ENCODE measurements at regions not wholly inside any gene's neighbourhood (a gene's known extent, or its start where the extent isn't known, plus 50 kb on each side); places are given as distances from the start of the nearest gene placed in this dataset.

- no peak for DNase-seq (ENCODE audit: low spot score)
Measured at GRCh38 chr1:38225745-38226144, 179.2 kb upstream of the POU3F1 start.

DNA sequence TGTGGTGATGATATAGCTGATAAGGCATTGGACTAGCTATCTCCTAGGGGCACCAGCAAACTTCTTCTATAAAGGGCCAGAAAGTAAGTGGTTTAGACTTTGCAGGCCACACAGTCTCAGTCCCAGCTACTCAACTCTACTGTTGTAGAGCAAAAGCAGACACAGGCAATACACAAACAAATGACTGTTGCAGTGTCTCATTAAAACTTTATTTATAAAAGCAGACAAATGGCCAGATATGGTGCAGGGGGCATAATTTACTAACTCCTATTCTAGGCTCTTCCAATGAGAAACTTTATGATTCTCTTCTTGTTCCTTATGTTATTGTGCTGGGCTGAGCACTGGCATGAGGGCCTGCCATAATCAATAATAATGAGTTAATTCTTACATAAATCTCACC lies 176.8 kb upstream of the POU3F1 start:
- no peak for DNase-seq (ENCODE audit: low spot score)

DNA sequence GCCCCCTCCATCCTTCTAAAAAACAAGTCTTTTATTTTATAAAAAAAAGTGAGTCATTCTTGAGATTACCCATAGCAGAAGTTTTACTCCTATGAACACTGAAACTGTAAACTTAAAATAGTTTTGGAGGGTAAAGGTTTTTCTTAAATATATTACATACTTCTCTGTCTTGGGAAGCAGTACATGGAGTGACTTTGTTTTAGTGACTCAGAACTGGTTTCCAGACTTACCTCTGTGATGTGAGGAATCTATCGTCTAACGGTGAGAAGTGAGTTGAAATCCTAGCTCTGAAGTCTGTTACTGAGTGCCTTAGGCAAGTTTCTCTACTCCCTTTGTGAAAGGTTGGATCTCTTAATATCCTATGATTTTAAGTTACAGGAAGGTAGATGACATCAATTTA lies 176.3 kb upstream of the POU3F1 start:
- no peak for DNase-seq (ENCODE audit: low spot score)

- no peak for DNase-seq (ENCODE audit: low spot score)
Measured at GRCh38 chr1:38221006-38221649, 174.5 kb upstream of the POU3F1 start.

DNA sequence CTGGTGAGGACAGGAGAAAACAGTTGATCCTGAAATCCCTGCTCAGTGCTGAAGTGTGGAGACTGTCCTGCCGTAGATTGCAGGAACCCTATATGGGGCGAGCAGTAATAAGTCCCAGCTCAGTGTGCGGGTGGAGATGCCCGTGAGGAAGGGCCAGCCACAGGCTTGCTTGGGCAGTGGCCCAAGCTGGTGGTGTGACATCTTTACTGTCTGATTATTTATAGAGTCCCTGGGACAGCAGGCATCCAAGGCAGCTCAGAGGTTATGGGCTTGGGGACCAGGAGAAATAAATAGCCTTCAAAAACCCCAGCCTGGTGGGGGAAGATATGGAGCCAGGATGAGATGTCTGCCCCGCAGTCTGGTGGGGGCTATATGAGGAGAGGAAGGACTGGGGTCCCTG lies 170.7 kb upstream of the POU3F1 start:
- DNase-seq (ENCODE audit: low spot score) = no peak

DNA sequence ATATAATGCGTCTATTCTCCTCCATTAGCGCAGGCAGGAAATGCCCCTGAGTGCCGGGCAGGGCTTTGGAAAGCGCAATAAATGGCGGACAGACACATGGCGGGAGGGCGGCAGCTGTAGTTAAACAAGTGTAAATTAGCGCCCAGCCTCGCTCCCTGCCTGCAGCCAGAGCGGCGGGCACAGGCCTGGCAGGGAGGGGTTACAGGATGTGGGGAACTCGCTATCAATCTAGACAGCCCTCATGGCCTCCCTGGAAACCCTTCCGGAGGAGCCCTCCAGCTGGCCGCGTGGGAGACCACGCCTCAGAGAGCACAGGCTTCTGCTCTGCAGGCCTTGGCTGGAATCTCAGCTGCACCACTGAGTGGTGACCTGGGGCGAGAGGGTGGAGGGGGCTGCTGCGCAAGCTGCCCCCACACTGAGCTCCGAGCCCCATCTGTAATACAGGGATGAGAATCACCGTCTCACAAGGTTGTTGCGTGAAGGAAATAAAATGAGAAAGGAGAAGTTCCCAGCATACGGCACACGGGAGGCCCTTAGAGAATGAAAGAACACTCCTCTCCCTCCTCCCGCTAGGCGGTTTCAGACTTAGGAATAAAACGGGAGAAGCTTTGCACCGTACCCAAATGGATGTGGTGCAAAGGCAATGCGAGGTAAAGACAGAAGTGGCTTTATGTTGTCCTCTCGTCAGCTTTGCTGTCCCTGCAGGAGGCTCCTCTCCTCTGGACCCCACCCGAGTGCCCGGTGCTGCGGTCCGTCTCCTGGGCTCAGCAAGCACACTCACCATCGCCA lies 167.2 kb upstream of the POU3F1 start:
- no peak for DNase-seq (ENCODE audit: low spot score)

DNA sequence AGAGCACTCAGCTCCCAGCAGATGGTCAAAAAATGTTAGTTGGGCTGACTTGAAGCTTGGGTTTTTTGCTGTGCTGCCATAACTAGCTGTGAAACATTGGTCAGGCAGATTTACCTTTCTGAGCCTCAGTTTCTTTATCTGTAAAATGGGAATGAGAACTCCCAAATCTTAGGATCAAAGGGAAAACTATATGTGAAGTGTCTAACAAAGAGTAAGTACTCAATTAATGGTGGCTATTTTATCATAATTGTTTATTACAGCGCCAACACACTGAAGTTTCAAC lies 164.2 kb upstream of the POU3F1 start:
- no peak for DNase-seq (ENCODE audit: low spot score)

DNA sequence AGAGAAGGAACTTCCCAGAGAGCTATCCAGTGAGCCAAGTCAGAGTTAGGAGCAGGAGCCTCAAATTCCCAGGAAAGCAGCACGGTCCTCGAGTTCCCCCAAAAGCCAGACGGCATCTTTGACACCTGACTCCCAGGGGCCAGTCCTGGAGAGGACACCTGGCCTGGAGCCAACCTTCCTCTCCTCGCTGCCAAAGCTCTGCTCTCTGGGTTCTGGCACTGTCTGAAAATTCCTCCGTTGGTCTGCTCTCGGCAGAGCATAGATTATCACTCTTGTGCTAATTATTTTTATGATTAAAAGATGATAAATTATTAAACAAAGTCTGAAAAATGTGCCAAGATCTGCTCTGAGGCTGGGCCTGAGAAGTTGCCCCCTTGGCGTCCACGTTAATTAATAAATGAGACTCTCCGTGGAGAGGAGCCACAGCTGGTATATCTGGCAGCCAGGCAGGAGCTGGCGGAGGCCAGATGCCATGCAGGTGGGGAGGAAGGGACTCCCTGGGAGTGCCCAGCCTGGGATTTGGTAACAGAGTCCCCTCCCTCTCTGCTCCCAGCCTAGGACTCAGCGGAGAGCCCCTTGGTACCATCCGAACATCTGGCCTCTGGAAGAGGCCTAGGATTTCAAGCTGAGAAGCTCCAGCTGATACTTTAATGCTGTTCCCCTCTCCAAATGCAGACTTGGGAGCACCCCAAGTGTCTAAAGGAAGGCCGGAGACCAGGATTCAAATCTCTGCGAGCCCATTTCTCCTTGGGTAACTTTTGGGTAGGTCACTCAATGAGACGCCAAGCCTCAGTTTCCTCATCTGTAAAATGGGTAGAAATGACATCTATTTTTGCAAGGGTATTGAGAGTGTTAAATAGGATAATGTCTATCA lies 163.7 kb upstream of the POU3F1 start:
- no peak for DNase-seq (ENCODE audit: low spot score)

GRCh38 chr1:38208716-38209632 lies 162.4 kb upstream of the POU3F1 start:
- DNase-seq (ENCODE audit: low spot score) = no peak

DNA sequence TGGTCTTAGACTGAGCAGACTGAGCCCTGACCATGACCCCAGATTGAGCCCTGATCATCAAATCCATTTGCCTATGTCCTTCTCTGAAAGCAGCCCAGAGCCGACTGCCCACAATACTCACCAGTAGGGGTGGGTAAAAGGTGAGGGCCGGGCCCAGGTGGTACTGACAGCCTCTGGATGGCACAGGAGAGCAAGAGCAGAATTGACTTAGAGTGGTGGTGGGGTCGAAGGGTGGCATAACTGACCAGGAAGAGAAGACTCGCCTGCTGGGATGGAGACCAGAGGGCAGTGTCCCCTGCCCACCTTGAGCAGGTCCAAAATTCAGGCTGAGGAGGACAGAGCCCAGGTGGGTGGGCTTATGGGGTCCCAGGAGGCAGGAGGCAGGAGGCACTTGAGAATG lies 161.3 kb upstream of the POU3F1 start:
- no peak for DNase-seq (ENCODE audit: low spot score)

DNA sequence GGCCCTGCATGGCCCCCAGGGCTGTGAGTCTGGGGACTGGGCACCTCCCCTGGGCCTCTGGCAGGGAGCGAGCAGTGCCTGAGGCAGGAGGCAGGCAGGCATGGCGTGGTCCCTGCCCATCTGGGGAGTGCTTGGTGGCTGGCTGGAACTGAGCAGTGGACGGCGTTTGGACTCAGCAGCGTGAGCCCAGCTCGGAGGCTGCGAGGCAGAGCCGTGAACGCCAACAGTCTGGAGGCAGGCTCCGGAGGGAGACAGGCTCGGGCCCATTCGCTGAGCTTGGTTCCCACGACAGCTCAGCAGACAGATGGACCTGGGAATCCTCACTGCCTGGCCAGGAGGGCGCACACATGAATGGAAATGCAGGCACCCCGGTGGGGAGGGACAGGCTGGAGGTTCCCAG lies 160.7 kb upstream of the POU3F1 start:
- no peak for DNase-seq (ENCODE audit: low spot score)

GRCh38 chr1:38204698-38205097 lies 158.1 kb upstream of the POU3F1 start:
- DNase-seq (ENCODE audit: low spot score) = no peak

DNA sequence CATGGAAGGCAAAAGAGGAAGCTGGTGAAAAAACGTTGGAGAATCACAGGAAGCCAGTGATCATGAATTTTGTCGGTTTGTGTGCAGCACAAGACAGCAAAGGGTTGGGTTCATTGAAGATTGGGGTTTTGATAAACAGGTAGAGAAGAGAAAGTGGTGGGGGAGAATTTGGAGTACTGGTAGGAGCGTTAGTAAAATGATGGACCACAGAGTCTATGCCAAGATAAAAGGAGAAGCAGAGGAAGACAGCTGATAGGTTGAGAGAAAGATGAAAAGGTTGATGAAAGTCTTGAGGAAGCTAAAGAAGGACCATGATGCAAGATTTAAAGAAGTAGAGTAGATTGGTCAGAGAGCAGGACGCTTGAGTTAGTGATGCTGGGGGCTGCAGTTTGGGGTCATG lies 156.8 kb upstream of the POU3F1 start:
- no peak for DNase-seq (ENCODE audit: low spot score)

GRCh38 chr1:38201431-38201830 lies 154.8 kb upstream of the POU3F1 start:
- no peak for DNase-seq (ENCODE audit: low spot score)

GRCh38 chr1:38198621-38199020 lies 152.0 kb upstream of the POU3F1 start:
- DNase-seq (ENCODE audit: low spot score) = no peak

GRCh38 chr1:38198099-38198498 lies 151.5 kb upstream of the POU3F1 start:
- DNase-seq (ENCODE audit: low spot score) = no peak

DNA sequence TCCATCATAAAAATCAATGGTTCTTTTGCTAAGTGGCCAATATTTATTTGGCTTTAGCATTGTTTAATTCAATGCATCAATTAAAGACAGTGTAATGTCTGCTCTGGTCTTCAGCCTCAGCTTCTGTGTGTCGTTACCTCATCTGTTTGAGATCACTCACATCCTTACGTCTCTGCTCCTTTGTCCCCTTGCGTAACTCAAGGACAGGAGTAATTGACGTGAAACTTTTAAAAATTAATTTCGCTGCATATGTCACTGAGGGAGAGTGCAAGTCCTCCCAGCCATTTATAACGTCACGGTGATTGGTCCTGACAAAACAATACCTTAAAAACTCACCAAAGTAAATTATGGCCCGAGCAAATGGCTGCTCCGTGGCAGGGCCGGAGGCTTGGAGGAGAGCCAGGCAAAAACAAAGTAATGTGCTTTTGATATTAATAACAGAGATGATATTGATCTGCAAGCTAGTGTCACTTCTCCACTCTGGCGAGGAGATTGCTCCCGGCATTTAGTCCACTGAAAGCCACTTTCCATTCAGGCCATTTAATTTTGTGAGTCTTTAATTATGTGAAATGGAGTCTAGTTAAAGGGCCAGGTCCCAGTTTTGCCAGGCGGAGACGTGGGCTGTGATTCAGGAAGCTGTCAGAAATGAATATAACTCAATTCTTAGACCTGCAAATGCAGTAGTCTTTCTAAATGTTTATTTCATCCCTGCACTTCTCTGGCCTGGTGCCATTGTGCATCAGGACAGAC lies 150.9 kb upstream of the POU3F1 start:
- DNase-seq (ENCODE audit: low spot score) = no peak

DNA sequence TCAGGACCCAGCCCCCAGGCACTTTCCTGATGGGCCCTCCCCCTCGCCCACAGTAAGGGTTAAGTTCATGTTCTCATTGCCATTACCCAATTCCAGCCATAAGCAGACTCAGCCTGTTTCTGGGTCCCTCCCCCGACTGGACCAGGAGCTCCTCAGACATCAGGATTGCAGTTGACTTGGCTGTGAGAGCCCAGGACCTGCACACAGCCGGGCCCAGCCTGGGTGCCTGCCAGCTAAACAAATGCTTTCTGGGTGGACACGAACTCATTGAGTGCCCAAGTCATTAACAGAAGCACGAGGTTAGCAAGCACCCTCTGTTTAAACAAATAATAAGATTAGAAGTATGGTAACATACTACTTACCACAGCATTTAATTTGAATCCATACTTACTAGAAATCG lies 147.9 kb upstream of the POU3F1 start:
- no peak for DNase-seq (ENCODE audit: low spot score)

GRCh38 chr1:38193040-38193439 lies 146.4 kb upstream of the POU3F1 start:
- DNase-seq (ENCODE audit: low spot score) = no peak

- DNase-seq (ENCODE audit: low spot score) = no peak
Measured at GRCh38 chr1:38191461-38191860, 144.9 kb upstream of the POU3F1 start.

- DNase-seq (ENCODE audit: low spot score) = no peak
Measured at GRCh38 chr1:38190983-38191382, 144.4 kb upstream of the POU3F1 start.

All from HT-29 (cell line).